Mucosa of rectum (tissue), 2 donors: ENCODE measurements at regions not wholly inside any gene's neighbourhood (a gene's known extent, or its start where the extent isn't known, plus 50 kb on each side); places are given as distances from the start of the nearest gene placed in this dataset.

ENCODE experiments used
- H3K27ac ChIP-seq, 2 donors: one replicate each; pipeline ENCODE4 v1.7.0; 2013; ENCODE audit warnings: inconsistent platforms in 2 of 2, low read depth in 2 of 2, low read length in 2 of 2
- H3K27me3 ChIP-seq, 2 donors: one replicate each; pipeline ENCODE4 v1.7.0; 2013; ENCODE audit warnings: low read length in 2 of 2; ENCODE audit not compliant: control insufficient read depth in 2 of 2, insufficient read depth in 2 of 2
- H3K36me3 ChIP-seq, 2 donors: one replicate each; pipeline ENCODE4 v1.7.0; 2013; ENCODE audit warnings: low read length in 2 of 2; ENCODE audit not compliant: control insufficient read depth in 2 of 2, insufficient read depth in 2 of 2
- H3K4me1 ChIP-seq, 2 donors: one replicate each; pipeline ENCODE4 v1.7.0; 2013; ENCODE audit warnings: low read length in 2 of 2, mild to moderate bottlenecking in 1 of 2; ENCODE audit not compliant: control insufficient read depth in 2 of 2, insufficient read depth in 2 of 2
- H3K4me3 ChIP-seq, 2 donors: one replicate each; pipeline ENCODE4 v1.7.0; 2013; ENCODE audit warnings: low read length in 2 of 2
- H3K9ac ChIP-seq, 2 donors: one replicate each; pipeline ENCODE4 v1.7.0; 2013; ENCODE audit warnings: low read length in 2 of 2, low read depth in 1 of 2, mild to moderate bottlenecking in 1 of 2
- H3K9me3 ChIP-seq, 2 donors: one replicate each; pipeline ENCODE4 v1.7.0; 2013; ENCODE audit warnings: low read length in 2 of 2; ENCODE audit not compliant: control insufficient read depth in 2 of 2
- donor health status: healthy.
- donor health status: Normal muscosa, but diverticular disease.

DNA sequence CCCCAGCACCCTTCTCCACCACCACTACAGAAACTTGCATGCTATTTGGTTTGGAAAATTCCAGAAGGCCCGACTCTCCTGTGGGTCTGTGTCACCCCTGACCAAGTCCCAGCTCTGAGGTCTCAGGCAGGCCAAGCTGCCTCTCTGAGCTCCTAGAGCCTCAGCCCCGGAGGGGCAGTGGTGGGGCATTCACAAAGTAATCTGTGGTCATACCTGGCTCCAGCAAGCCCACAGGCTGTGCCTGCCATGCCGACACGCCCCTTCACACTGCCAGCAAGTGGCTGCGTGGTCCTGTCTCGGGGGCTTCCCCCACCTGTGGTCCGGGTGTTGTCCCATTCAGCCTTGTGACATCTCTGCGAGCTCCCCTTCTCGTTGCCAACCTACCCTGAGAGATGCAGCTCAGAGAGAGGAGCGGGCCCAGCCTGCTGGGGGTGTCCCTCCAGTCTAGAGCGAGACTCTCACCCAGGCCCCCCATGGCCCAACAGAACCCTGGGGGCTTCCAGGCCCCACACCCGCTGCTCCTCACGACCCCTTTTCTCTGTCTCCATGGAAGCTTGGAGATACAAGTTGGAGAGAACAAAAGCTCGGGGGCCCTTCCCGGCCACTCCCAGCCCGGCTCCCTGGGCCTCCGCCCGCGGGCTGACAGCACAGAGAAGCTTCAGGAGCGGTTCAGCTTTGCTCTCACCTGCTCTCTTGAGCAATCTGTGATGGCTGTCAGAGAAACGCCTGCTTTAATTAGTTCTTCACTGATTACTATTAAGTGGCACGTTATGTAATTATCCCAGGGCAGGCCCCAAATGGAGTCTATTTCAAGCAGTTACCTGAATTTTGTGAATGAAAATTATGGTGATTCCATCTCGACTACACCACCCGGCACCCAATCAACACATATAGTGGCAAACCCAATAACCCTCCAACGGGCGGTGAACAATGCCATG lies 147.7 kb upstream of the PHACTR3 start:
- Histone ChIP-seq H3K4me3 (no peak overlapping the region), H3K36me3 (no peaks in the 10 kb centered on the region), H3K4me1 (no peaks in the 10 kb centered on the region), H3K9ac (no peak overlapping the region), H3K9me3 (no peaks in the 10 kb centered on the region), H3K27ac (no peak overlapping the region), H3K27me3 (no peaks in the 10 kb centered on the region)

DNA sequence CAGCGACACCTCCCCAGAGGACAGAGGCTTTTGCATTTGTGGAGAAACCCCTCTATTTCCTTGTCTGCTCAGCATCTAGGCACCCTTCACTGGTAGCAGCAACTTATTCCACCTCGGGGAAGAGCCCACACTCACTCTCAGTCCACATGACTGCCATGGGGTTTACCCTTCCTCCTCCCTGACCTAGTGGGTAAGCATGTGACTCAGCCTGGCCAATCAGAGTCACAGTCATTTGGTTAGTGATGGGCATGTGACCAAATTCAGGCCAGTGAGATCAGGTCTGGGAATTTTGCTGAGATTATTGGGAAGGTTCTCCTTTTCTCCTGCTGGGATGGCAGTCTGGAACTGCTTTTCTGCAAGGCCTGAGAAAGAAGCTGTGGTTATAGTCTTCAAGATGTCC lies 145.7 kb upstream of the PHACTR3 start:
- no peak overlapping the region for H3K4me3 ChIP-seq
- no peak overlapping the region for H3K9ac ChIP-seq
- H3K27ac ChIP-seq = no peak overlapping the region
- H3K36me3 ChIP-seq = no peaks in the 10 kb centered on the region
- no peaks in the 10 kb centered on the region for H3K9me3 ChIP-seq
- no peaks in the 10 kb centered on the region for H3K4me1 ChIP-seq
- H3K27me3 ChIP-seq = no peaks in the 10 kb centered on the region

DNA sequence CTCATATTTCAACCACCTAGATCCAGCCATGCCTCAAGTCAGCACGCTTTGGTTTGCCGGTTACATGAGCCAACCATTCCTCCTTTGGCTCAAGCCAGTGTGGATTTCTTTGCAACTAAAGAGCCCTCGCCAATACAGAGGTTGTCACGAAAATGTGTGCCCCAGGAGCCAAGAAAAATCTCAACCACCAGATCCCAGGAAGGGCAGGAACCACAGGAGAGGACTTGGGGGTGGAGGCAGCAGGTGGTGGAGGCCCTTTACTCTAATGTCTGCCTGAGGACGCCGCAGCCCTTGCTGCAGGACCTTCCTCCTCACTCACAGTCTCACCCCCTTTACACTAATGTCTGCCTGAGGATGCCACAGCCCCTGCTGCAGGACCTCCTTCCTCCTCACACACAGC lies 144.8 kb upstream of the PHACTR3 start:
- no peaks in the 10 kb centered on the region for H3K4me1 ChIP-seq
- no peaks in the 10 kb centered on the region for H3K36me3 ChIP-seq
- H3K27me3 ChIP-seq = no peaks in the 10 kb centered on the region
- H3K27ac ChIP-seq = no peak overlapping the region
- H3K4me3 ChIP-seq = no peak overlapping the region
- no peaks in the 10 kb centered on the region for H3K9me3 ChIP-seq
- H3K9ac ChIP-seq = no peak overlapping the region

DNA sequence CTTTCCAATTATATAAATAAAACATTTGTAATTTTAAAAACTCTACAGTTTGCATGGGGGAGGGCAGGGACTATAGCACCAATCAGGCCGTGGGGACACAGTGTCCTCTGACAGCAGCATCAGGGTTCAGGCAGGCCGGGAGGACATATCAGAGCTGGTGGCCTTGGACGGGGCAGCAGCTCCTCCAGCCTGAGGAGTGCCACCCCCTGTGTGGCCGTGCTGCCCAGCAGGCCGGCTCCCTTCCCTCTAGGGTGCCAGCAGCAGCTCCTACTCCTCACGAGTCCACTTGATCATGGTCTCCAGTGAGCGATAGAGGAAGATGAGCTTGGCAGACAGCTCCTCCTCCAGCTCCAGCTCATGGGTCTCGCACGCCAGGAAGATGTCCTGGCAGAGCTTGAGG lies 144.0 kb upstream of the PHACTR3 start:
- no peaks in the 10 kb centered on the region for H3K4me1 ChIP-seq
- no peak overlapping the region for H3K4me3 ChIP-seq
- H3K9ac ChIP-seq = no peak overlapping the region
- H3K36me3 ChIP-seq = no peaks in the 10 kb centered on the region
- H3K9me3 ChIP-seq = no peaks in the 10 kb centered on the region
- H3K27me3 ChIP-seq = no peaks in the 10 kb centered on the region
- H3K27ac ChIP-seq = no peak overlapping the region

DNA sequence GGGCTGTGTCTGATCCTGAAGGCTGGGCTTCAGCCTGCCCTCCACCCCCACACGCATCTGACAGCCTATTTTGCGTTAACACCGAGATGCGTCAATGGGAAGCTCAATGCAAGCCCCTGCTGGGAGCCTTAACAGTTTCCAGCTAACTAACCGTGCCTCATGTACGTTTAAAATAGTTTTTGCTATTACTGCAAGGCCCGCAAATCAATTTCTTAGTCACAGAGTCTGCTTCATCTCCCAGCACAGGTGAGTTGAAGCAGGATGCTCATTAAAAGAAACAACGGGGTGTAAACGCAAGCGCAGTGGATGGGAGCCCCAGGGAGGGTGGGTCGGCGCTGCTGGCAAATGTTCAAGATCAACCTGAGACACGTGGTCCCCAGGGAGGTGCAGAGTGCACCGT lies 142.8 kb upstream of the PHACTR3 start:
- Histone ChIP-seq H3K27me3 (no peaks in the 10 kb centered on the region), H3K4me1 (no peaks in the 10 kb centered on the region), H3K36me3 (no peaks in the 10 kb centered on the region), H3K27ac (no peak overlapping the region), H3K9me3 (no peaks in the 10 kb centered on the region), H3K9ac (no peak overlapping the region), H3K4me3 (no peak overlapping the region)

DNA sequence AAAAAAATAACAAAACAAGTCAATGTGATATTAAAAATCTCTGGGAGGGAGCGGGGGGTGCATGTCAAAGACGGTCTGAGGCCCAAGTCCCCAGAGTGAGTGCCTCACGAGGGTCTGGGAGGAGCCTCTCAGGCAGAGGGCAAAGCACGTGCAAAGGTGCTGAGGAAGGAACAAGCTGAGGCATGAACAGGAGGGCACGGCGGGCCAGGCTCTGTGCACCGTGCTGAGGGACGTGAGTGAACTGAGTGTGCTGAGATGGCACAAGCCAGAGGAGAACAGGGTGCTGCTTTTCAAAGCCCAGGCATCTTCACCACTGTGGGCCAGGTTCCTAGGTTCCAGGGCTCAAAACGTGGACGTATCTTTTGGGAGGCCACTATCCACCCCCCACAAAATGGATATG lies 142.1 kb upstream of the PHACTR3 start:
- H3K9me3 ChIP-seq = no peaks in the 10 kb centered on the region
- H3K4me1 ChIP-seq = no peaks in the 10 kb centered on the region
- no peak overlapping the region for H3K27ac ChIP-seq
- H3K27me3 ChIP-seq = no peaks in the 10 kb centered on the region
- H3K36me3 ChIP-seq = no peaks in the 10 kb centered on the region
- H3K4me3 ChIP-seq = no peak overlapping the region
- no peak overlapping the region for H3K9ac ChIP-seq

DNA sequence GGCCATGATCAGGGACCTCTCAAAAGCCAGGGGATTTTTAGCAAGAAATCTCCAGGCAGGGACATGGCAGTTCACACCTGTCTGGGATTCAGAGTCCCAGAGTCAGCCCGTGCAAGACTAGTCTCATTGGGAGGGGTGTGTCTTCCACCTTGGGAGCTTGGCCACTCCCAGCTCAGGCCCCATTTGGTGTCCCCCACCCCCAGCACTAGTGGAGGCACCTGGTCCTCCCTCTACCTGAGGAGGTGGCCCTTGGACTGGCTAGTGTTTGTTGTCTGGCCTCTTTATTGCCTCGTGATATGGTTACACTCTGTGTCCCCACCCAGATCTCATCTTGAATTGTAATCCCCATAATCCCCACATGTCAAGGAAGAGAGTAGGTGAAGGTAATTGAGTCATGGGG lies 140.8 kb upstream of the PHACTR3 start:
- Histone ChIP-seq H3K27me3 (no peaks in the 10 kb centered on the region), H3K9ac (no peak overlapping the region), H3K27ac (no peak overlapping the region), H3K4me3 (no peak overlapping the region), H3K9me3 (no peaks in the 10 kb centered on the region), H3K4me1 (no peaks in the 10 kb centered on the region), H3K36me3 (no peaks in the 10 kb centered on the region)

DNA sequence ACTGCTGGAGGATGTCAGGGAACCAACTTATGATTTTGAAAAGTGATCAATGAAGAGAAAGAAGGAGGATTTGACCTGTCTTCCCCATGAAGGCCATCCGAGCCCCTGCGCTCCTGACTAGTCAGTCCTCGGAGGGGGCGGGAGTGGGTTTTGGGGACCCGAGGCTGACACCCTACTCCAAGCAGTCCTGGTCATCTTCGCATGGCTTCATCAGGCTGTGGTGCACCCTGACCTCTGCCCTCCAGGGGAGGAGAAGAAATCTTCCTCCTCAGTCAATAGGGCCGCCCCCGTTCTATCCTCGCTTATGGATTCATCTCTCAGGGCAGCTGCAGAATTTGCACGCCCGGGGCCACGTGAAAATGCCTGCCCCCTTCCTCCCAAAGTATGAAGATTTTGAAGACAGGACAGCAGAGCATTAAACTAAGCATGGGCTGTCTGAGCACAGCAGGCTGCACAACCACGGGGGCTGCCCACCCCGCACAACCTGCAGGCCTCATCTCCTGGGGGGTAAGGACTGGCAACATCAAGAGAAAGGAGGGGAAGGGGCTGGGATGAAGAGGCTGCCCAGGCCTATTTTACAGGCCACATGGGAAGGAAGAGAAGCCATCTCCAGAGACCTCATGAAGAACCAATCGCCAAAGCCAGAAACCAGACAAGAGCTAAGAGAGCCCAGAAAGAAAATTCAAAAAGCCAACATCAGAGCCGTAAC lies 138.1 kb upstream of the PHACTR3 start:
- no peaks in the 10 kb centered on the region for H3K9me3 ChIP-seq
- no peaks in the 10 kb centered on the region for H3K36me3 ChIP-seq

DNA sequence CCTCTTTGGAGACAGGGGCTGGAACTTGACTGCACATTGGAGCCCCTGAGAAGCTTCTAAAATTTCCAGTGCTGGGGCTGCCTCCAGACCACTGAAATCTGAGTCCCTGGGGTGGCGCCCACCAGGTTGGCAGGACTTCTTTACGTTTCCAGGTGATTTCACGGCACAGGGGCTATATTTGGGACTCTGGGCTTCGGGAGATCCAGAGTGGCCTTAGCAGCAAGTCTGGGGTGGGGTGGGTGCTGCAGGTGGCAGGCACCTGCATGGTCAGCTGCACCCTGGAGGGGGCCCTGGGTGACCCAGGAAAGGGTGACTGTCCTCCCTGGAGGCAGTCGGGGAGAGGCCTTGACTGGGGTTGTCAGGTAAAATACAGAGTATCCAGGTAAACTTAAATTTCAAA lies 135.5 kb upstream of the PHACTR3 start:
- Histone ChIP-seq H3K4me3 (no peak overlapping the region), H3K27me3 (peaks cover 0 to 8% of the 10 kb centered on the region in 2 donors), H3K9me3 (no peaks in the 10 kb centered on the region), H3K9ac (no peak overlapping the region), H3K27ac (no peak overlapping the region), H3K36me3 (no peaks in the 10 kb centered on the region), H3K4me1 (no peaks in the 10 kb centered on the region)

More for the DNA sequence above, 138.1 kb upstream of the PHACTR3 start:
- no peaks in the 10 kb centered on the region for H3K4me1 ChIP-seq
- H3K27ac ChIP-seq = no peak overlapping the region
- H3K27me3 ChIP-seq = peaks cover 0 to 4% of the 10 kb centered on the region in 2 donors
- H3K4me3 ChIP-seq = no peak overlapping the region
- H3K9ac ChIP-seq = no peak overlapping the region
